ENCODE measurements at regions not wholly inside any gene's neighbourhood (a gene's known extent, or its start where the extent isn't known, plus 50 kb on each side); places are given as distances from the start of the nearest gene placed in this dataset.
"Not testable (repeated sequence)": the region's sequence is repeated elsewhere in the genome, so short reads cannot be mapped to it uniquely, and the experiment has no call there.

DNA sequence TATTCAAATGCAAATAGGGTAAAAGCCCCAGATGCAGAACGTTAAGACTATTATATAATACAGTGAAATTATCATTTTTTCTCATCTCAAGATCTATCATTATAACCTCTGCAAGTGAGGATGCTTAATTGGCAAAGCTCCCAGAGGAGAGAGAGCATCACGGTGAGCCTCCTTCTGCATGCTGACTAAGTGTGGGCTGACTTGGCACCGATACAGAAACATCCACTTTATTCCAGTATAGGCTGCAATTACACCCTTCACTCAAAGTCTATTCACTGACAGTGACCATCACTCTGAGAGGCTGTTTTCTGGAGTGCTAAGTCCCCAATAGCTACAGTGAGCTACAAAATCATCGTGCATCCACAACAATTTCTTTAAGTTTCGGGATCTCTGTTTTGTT is 171.1 kb upstream of the NBPF9 start:
- not testable (repeated sequence) for TF ChIP-seq POLR2AphosphoS5, POLR2A (IDR thresholded peaks at IDR 0.05)
- TF ChIP-seq, protein P1, sequence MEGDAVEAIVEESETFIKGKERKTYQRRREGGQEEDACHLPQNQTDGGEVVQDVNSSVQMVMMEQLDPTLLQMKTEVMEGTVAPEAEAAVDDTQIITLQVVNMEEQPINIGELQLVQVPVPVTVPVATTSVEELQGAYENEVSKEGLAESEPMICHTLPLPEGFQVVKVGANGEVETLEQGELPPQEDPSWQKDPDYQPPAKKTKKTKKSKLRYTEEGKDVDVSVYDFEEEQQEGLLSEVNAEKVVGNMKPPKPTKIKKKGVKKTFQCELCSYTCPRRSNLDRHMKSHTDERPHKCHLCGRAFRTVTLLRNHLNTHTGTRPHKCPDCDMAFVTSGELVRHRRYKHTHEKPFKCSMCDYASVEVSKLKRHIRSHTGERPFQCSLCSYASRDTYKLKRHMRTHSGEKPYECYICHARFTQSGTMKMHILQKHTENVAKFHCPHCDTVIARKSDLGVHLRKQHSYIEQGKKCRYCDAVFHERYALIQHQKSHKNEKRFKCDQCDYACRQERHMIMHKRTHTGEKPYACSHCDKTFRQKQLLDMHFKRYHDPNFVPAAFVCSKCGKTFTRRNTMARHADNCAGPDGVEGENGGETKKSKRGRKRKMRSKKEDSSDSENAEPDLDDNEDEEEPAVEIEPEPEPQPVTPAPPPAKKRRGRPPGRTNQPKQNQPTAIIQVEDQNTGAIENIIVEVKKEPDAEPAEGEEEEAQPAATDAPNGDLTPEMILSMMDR (IDR thresholded peaks at IDR 0.05) = not testable (repeated sequence)
